Omental fat pad (tissue), 3 donors: ENCODE measurements at regions not wholly inside any gene's neighbourhood (a gene's known extent, or its start where the extent isn't known, plus 50 kb on each side); places are given as distances from the start of the nearest gene placed in this dataset.
A peak's percentile ranks its signal among the peaks of the same experiment; 100 is the strongest.

Experiments
- ATAC-seq: fragments of 150-250 bp; one replicate; pipeline ENCODE4 v1.9.1; 2016; ENCODE audit warnings: mild to moderate bottlenecking, moderate library complexity; ENCODE audit not compliant: low FRiP score
- DNase-seq: peaks from one replicate; pipeline ENCODE4 v3.0.0-alpha.2; 2019; ENCODE audit warnings: low spot score
- CTCF ChIP-seq, 3 donors: fragments of 450-650 bp; IDR thresholded peaks; one replicate each; pipeline ENCODE4 v1.5.1; 2016 to 2017; ENCODE audit warnings: antibody characterized with exemption in 3 of 3, mild to moderate bottlenecking in 3 of 3, moderate library complexity in 2 of 3

- no peak for TF ChIP-seq CTCF (IDR thresholded peaks at IDR 0.05)
- no peak for DNase-seq
- ATAC-seq = peak; percentile 12
These were observed 93.3 kb downstream of the RNASET2 start for GRCh38 chr6:166862978-166863530.

- no peak for TF ChIP-seq CTCF (IDR thresholded peaks at IDR 0.05)
- ATAC-seq (peak; percentile 38), DNase-seq (no peak)
These were observed 93.9 kb downstream of the RNASET2 start for GRCh38 chr6:166862287-166862977.

- no peak for DNase-seq
- no peak for ATAC-seq
- no peak for TF ChIP-seq CTCF (IDR thresholded peaks at IDR 0.05)
These were observed 94.4 kb downstream of the RNASET2 start for GRCh38 chr6:166861961-166862286.

GRCh38 chr6:166861304-166861703, 95.0 kb downstream of the RNASET2 start:
- no peak for DNase-seq
- TF ChIP-seq CTCF (IDR thresholded peaks at IDR 0.05) = no peak
- no peak for ATAC-seq

- ATAC-seq = no peak
- DNase-seq = no peak
- no peak for TF ChIP-seq CTCF (IDR thresholded peaks at IDR 0.05)
These were observed 96.0 kb downstream of the RNASET2 start for GRCh38 chr6:166860392-166860791.

GRCh38 chr6:166855416-166855815, 100.9 kb downstream of the RNASET2 start:
- no peak for TF ChIP-seq CTCF (IDR thresholded peaks at IDR 0.05)
- no peak for DNase-seq
- ATAC-seq = no peak
